ENCODE measurements at regions not wholly inside any gene's neighbourhood (a gene's known extent, or its start where the extent isn't known, plus 50 kb on each side); places are given as distances from the start of the nearest gene placed in this dataset.

- DNase-seq (ENCODE audit: missing footprints) = no peak
- ATAC-seq = no peak
Measured at GRCh38 chr22:49215840-49216239, 611.8 kb downstream of the BRD1 start.

DNA sequence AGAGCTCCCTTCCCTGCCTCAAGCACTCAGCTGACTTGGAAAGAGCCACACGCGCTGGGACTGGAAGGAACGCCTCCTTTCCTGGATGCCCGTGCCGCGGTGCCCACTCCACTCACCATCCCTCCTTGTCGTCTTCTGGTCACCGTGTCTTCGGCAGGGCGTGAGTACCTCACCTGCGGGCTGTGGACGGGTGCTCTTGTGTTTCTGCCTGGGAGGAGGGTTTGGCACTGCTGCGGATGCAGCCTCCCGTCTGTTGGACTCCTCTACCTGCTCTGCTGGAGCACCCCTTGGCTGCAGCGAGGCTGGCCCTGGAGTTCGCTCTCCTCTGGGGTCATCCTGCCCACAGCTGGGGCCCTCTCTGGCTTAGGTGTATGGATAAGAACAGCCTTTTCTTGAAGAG lies 612.7 kb downstream of the BRD1 start:
- ATAC-seq (no peak), DNase-seq (ENCODE audit: missing footprints) (peak; percentile 14)
- intact Hi-C loops (cut with DNase I) = no loop called here

More at GRCh38 chr22:49215840-49216239, 611.8 kb downstream of the BRD1 start:
- intact Hi-C loops (cut with DNase I) = no loop called here

GRCh38 chr22:49213731-49214352 lies 613.8 kb downstream of the BRD1 start:
- intact Hi-C loops (cut with DNase I) = no loop called here
- ATAC-seq (no peak), DNase-seq (ENCODE audit: missing footprints) (peak; percentile 34)

- ATAC-seq (no peak), DNase-seq (ENCODE audit: missing footprints) (peak; percentile 62)
Measured at GRCh38 chr22:49212466-49212865, 615.2 kb downstream of the BRD1 start.

GRCh38 chr22:49212002-49212401 lies 615.7 kb downstream of the BRD1 start:
- intact Hi-C loops (cut with DNase I) = no loop called here
- ATAC-seq = no peak
- peak; percentile 11 for DNase-seq (ENCODE audit: missing footprints)

More at GRCh38 chr22:49212466-49212865, 615.2 kb downstream of the BRD1 start:
- intact Hi-C loops (cut with DNase I) = no loop called here

DNA sequence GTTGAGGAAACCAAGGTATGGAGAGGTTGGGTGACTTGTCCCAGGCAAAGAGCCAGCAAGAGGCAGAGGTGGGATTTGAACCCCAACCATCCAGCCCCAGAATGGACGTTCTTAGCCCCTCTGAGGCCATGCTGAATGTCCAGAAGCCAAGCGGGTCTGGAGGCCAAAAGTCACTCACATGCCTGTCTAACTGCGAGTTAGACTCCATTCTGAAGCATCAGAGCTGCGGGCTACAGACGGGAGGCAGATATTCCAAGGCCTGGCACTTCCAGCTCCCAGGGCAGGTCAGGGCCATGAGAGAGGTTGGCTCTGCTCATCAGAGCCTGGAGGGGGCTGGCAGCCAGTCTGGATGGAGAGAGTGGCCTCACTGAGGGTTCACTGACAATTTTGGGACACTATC lies 616.5 kb downstream of the BRD1 start:
- DNase-seq (ENCODE audit: missing footprints) (no peak), ATAC-seq (no peak)
- intact Hi-C loops (cut with DNase I) = no loop called here

- intact Hi-C loops (cut with DNase I) = no loop called here
- DNase-seq (ENCODE audit: missing footprints) = peak; percentile 22
Measured at GRCh38 chr22:49210606-49211005, 617.1 kb downstream of the BRD1 start.

DNA sequence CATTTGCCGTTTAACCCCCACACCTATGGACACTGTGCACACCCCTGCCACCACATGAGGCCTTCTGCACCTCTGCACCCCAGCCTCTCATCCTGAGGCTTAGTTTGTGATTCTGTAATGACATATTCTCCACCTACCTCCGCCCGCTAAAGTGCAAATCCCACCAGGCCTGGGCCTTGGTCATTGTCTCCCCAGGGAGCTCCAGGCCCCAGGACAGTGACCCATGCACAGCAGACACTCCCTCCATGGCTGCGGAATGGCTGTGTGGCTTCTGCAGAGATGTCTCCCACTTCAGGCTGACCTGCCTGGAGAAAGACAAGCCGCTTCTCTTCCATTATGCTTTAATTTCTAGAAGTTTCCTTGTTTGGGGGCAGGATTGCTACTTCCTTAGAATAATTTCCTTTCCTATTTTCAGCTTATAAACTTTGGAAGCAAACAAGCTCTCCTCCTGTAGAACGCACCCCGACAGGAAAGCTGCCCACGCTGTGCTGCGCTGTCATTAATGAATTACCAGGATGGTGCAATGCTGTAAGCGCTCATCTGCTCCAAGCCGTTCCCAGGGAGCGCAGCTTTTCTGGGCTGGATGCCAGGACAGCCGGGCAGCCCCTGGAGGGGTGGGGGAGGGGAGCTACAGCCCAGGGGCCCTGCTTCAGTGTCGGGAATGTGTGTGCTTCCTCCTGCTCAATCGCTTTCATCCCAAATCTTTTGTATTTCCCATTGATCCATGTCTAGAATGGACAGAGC lies 618.0 kb downstream of the BRD1 start:
- DNase-seq (ENCODE audit: missing footprints) (peak; percentile 33), ATAC-seq (no peak)
- intact Hi-C loops (cut with DNase I) = no loop called here

More at GRCh38 chr22:49210606-49211005, 617.1 kb downstream of the BRD1 start:
- ATAC-seq = no peak

- DNase-seq (ENCODE audit: missing footprints) = peak; percentile 53
- intact Hi-C loops (cut with DNase I) = no loop called here
- no peak for ATAC-seq
Measured at GRCh38 chr22:49208768-49209252, 618.9 kb downstream of the BRD1 start.

DNA sequence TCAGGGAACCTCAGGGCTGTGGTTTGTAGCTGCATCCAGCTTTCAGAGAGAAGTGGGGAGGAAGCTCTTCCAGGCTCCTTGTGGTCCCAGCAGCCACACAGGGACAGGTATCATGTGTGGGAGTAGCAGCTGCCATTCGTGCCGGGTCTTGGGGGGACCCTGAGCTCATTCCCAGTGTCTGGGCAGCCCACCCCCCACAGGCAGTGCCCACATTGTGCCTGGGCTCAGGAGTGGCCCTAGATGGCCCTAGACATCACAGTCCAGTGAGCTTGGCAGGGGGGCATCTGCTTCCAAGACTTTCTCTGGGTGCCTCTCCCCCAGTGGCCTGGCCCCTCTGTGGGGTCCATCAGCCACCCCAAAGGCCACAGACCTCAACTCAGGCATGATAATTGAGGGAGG lies 619.7 kb downstream of the BRD1 start:
- DNase-seq (ENCODE audit: missing footprints) (no peak), ATAC-seq (no peak)
- intact Hi-C loops (cut with DNase I) = no loop called here

- intact Hi-C loops (cut with DNase I) = no loop called here
- ATAC-seq (no peak), DNase-seq (ENCODE audit: missing footprints) (peak; percentile 25)
Measured at GRCh38 chr22:49207008-49208003, 620.4 kb downstream of the BRD1 start.

DNA sequence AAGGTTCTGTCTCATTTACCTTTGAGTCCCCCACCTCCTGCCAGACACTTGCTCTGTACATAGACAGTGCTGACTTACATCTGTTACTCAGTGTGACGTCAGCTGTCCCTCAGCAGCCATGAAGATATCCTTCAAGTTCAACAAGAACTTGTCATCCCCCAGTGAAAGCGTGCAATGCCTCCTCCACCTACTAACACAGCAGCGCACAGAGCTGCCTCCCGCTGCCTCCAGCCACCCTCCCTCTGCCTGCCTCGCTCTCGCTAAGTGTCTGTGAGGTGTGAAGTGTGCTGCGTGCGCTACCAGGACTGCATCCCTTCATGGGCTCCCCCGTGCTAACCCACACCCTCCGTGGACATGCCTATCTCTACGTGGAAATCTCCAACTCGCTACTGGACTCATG lies 621.4 kb downstream of the BRD1 start:
- ATAC-seq (no peak), DNase-seq (ENCODE audit: missing footprints) (peak; percentile 45)
- intact Hi-C loops (cut with DNase I) = no loop called here

GRCh38 chr22:49205483-49205800 lies 622.2 kb downstream of the BRD1 start:
- DNase-seq (ENCODE audit: missing footprints) (peak; percentile 25), ATAC-seq (no peak)
- intact Hi-C loops (cut with DNase I) = no loop called here

- intact Hi-C loops (cut with DNase I) = no loop called here
- DNase-seq (ENCODE audit: missing footprints) (peak; percentile 55), ATAC-seq (no peak)
Measured at GRCh38 chr22:49204599-49205482, 622.8 kb downstream of the BRD1 start.

DNA sequence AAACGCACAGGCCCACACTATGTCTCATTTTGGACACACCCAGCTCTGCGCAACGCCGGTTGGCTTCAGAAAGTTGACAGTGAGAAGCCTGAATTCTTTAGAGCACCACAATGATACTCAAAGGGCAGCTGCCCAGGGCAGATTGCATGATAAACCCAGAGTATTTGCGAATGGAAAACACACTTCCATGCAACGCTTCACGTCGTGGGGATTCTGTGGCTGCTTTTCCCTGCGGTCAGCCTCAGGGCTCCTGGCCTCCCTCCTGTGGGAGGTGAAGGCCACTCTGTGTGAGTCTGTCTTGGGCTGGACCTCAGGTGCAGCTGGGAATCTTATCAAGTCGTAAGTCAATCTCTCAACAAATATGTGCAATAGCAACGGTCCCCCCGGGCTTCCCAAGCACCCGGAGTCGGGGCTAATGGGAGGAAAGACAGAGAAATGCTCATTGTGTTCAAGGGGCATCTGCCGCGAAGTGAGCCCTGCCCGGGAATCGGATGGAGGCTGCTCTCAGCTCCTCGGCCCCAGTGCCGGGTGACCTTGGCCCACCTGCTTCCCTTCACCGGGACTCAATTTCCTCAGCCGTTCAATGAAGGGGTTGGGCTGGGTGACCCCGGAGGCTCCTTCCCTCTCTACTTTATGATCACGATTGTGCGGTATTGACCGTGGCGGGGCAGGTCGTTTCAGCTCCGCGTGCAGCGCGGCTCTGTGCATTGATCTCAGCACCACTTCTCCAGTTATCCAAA lies 623.6 kb downstream of the BRD1 start:
- intact Hi-C loops (cut with DNase I) = no loop called here
- ATAC-seq (no peak), DNase-seq (ENCODE audit: missing footprints) (peak; percentile 45)

DNA sequence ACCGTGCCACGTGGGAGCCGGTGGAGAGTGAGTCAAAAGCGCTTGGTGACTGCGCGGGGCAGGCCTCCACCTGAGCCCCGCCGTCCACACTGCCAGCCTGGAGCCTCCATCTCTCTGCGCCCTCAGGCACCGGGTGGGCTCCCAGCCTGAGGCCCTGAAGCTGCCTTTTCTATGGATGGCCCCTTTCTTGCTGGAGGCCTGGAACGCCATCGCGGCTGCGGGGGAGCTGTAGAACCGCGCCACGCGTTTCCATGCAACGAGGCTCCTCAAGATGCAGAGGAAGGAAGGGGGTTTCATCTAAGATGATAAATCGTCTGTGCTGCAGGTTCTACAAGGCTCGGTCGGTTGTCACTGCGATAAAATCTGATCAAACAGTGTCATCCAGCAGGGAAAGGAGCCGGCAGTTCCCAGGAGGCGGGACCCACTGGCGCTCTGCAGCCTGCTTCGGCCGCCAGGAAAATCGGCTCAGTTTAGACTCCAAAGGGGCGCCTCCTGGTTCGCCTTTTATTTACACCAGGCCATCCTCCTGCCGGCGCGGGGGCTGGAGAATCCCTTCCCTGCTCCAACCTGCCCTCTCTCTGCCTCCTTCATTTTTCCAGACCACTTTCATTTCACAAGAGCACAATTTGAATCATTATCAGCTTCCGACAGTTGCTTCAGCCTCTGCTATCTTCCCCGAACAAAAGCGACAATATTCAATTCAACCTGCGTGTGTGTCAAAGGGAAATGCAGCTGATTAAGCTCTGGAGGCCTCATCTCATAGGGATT lies 624.4 kb downstream of the BRD1 start:
- ATAC-seq (no peak), DNase-seq (ENCODE audit: missing footprints) (peak; percentile 51)
- intact Hi-C loops (cut with DNase I) = no loop called here

DNA sequence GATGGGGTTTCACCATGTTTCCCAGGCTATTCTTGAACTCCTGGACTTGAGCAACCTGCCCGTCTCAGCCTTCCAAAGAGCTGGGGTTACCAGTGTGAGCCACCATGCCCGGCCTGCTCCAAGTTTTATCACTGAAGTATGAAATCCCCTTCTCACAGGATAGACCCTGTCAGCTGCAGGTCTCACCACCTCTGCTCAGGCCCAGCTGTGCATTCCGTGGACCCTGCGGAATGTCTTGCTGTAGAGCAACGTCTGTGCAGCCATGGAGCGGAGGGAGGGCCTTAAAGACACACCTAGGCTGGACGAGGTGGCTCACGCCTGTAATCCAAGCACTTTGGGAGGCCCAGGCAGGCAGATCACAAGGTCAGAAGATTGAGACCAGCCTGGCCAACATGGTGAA lies 625.4 kb downstream of the BRD1 start:
- intact Hi-C loops (cut with DNase I) = no loop called here
- DNase-seq (ENCODE audit: missing footprints) (no peak), ATAC-seq (no peak)

Measured in Right ventricle myocardium inferior (tissue), 1 donor.